CD4-positive, CD25-positive, alpha-beta regulatory T cell (primary cell): ENCODE measurements at regions not wholly inside any gene's neighbourhood (a gene's known extent, or its start where the extent isn't known, plus 50 kb on each side); places are given as distances from the start of the nearest gene placed in this dataset.

Experiments used
- ATAC-seq, 2 donors: fragments of 150-1000 bp; cut with Tn5 transposase; one replicate each; pipeline ENCODE4 v1.10.0; 2021; ENCODE audit warnings: low read depth in 2 of 2, moderate number of reproducible peaks in 2 of 2, moderate library complexity in 1 of 2
- DNase-seq, 3 donors: peaks; one replicate each; pipeline versions ENCODE4 v3.0.0 to v3.0.0-alpha.2; 2012 to 2022; ENCODE audit warnings: mixed read lengths in 1 of 3
- H3K27ac ChIP-seq: one replicate; pipeline ENCODE4 v1.7.0; 2013; ENCODE audit warnings: mild to moderate bottlenecking, low read length; ENCODE audit not compliant: insufficient read depth, poor library complexity, severe bottlenecking
- H3K27me3 ChIP-seq: one replicate; pipeline ENCODE4 v1.7.0; 2013; ENCODE audit warnings: low read length; ENCODE audit not compliant: control insufficient read depth, insufficient read depth
- H3K36me3 ChIP-seq: one replicate; pipeline ENCODE4 v1.7.0; 2013; ENCODE audit warnings: mild to moderate bottlenecking, low read length, moderate library complexity; ENCODE audit not compliant: control insufficient read depth, insufficient read depth
- H3K4me1 ChIP-seq: 2 replicates; pipeline ENCODE4 v1.7.0; 2013; ENCODE audit warnings: mild to moderate bottlenecking, low read length; ENCODE audit not compliant: insufficient read depth, control insufficient read depth, poor library complexity, severe bottlenecking
- H3K4me3 ChIP-seq: one replicate; pipeline ENCODE4 v1.7.0; 2013; ENCODE audit warnings: low read depth, mild to moderate bottlenecking, low read length, moderate library complexity
- H3K9me3 ChIP-seq, 2 experiments: 1 replicate in 1 of 2; 2 replicates in 1 of 2; pipeline ENCODE4 v1.7.0; 2013; ENCODE audit warnings: low read length in 2 of 2, mild to moderate bottlenecking in 1 of 2, moderate library complexity in 1 of 2; ENCODE audit not compliant: control insufficient read depth in 2 of 2
- H3K27ac Mint-ChIP-seq, 3 donors: one replicate each; pipeline ENCODE4 v1.8.0; 2020 to 2022; ENCODE audit warnings: mild to moderate bottlenecking in 3 of 3, mixed read lengths in 3 of 3, moderate library complexity in 2 of 3
- H3K27me3 Mint-ChIP-seq: one replicate; pipeline ENCODE4 v1.8.0; 2022; ENCODE audit warnings: mild to moderate bottlenecking, mixed read lengths
- H3K36me3 Mint-ChIP-seq: one replicate; pipeline ENCODE4 v1.8.0; 2020; ENCODE audit warnings: mixed read lengths
- H3K4me1 Mint-ChIP-seq, 4 donors: one replicate each; pipeline ENCODE4 v1.8.0; 2020 to 2022; ENCODE audit warnings: mixed read lengths in 4 of 4, mild to moderate bottlenecking in 1 of 4
- H3K4me3 Mint-ChIP-seq, 4 donors: one replicate each; pipeline ENCODE4 v1.8.0; 2020 to 2022; ENCODE audit warnings: mild to moderate bottlenecking in 4 of 4, mixed read lengths in 4 of 4, moderate library complexity in 3 of 4
- H3K9me3 Mint-ChIP-seq, 7 donors: one replicate each; pipeline ENCODE4 v1.8.0; 2020 to 2022; ENCODE audit warnings: mixed read lengths in 7 of 7, mild to moderate bottlenecking in 3 of 7, moderate library complexity in 2 of 7

DNA sequence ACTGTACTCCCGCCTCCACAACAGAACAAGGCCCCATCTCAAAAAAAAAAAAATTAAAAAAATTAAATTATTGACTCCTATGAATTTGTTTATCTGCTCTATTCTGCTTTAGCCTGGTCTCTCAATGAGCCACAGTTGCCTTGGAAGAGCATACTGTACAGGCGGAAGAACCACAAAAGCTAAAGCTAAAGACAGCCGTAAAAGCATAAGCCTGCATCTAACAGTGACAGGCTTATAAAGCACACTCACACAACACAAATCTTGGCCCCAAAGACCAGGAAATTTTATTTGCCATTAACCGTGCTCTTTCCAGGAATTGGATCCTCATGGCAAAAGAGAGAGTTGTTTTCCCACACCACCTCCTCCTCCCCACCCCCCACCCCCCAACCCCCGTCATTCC lies 53.5 kb upstream of the KLF3 start:
- H3K36me3 Mint-ChIP-seq = peaks cover 3% of the 10 kb centered on the region
- H3K36me3 ChIP-seq = no peaks in the 10 kb centered on the region
- H3K4me3 Mint-ChIP-seq = no peak overlapping the region
- peaks cover 10% of the 10 kb centered on the region for H3K4me1 ChIP-seq
- H3K27ac Mint-ChIP-seq = peak overlapping the region in 1 of 3 donors; percentile 19
- H3K9me3 ChIP-seq = no peaks in the 10 kb centered on the region
- ATAC-seq = no peak
- H3K9me3 Mint-ChIP-seq = no peaks in the 10 kb centered on the region
- no peak overlapping the region for H3K4me3 ChIP-seq
- DNase-seq = no peak
- H3K27me3 Mint-ChIP-seq = no peaks in the 10 kb centered on the region
- peaks cover 7 to 48% (median 26%) of the 10 kb centered on the region in 4 donors for H3K4me1 Mint-ChIP-seq
- no peaks in the 10 kb centered on the region for H3K27me3 ChIP-seq
- H3K27ac ChIP-seq = no peak overlapping the region

DNA sequence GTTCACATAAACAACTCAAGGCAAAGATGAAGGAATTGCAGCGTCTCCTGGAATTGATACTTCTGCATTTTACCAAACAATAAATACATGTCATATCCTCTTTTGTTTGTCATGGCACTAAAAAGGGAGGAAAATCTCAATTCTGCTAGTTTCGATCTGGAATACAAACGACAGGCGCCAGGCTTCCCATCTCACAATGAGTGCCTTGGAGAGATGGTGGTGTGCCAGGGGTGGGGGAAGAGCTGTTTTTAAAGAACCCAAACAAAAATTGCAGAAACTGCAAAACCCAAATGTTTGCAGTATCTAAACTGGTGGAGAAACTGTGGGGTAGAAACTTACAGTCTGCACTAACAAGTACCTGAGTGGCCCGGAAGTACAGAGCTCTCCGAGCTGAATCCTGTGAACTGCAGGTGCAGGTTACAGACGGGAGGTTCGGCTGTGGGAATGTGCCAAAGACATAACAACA lies 53.0 kb upstream of the KLF3 start:
- Histone ChIP-seq H3K4me3 (no peak overlapping the region), H3K4me1 (peaks cover 10% of the 10 kb centered on the region), H3K9me3 (no peaks in the 10 kb centered on the region), H3K27me3 (no peaks in the 10 kb centered on the region), H3K27ac (no peak overlapping the region), H3K36me3 (no peaks in the 10 kb centered on the region)
- peak overlapping the region in 1 of 3 donors; percentile 19 for H3K27ac Mint-ChIP-seq
- H3K4me1 Mint-ChIP-seq = peaks cover 7 to 47% (median 24%) of the 10 kb centered on the region in 4 donors
- DNase-seq (no peak), ATAC-seq (no peak)
- H3K9me3 Mint-ChIP-seq = peaks cover 0 to 2% (median 0%) of the 10 kb centered on the region in 7 donors
- H3K27me3 Mint-ChIP-seq = no peaks in the 10 kb centered on the region
- H3K4me3 Mint-ChIP-seq = no peak overlapping the region
- peaks cover 3% of the 10 kb centered on the region for H3K36me3 Mint-ChIP-seq

DNA sequence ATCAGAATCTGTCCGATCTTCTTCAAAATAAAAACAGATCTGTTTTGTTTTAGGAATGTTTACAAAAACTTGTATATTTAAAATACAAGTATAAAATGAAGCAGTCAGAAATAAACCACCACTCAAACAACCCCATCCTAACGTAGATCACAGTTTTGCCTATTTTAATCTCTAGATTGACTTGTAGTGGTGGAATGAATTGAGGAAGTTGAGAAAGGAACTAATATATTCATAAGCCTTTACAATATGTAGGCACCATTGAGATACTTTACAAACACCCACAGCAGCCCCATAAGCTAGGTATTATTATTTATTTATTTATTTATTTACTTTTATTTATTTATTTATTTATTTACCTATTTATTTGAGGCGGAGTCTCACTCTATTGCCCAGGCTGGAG lies 52.3 kb upstream of the KLF3 start:
- Mint-ChIP-seq H3K27me3 (no peaks in the 10 kb centered on the region), H3K9me3 (peaks cover 0 to 3% (median 0%) of the 10 kb centered on the region in 7 donors), H3K4me3 (no peak overlapping the region), H3K4me1 (peaks cover 11 to 42% (median 24%) of the 10 kb centered on the region in 4 donors), H3K27ac (no peak overlapping the region), H3K36me3 (peaks cover 3% of the 10 kb centered on the region)
- Histone ChIP-seq H3K4me1 (peaks cover 10% of the 10 kb centered on the region), H3K36me3 (no peaks in the 10 kb centered on the region), H3K9me3 (no peaks in the 10 kb centered on the region), H3K4me3 (no peak overlapping the region), H3K27me3 (no peaks in the 10 kb centered on the region), H3K27ac (no peak overlapping the region)
- no peak for DNase-seq
- no peak for ATAC-seq

DNA sequence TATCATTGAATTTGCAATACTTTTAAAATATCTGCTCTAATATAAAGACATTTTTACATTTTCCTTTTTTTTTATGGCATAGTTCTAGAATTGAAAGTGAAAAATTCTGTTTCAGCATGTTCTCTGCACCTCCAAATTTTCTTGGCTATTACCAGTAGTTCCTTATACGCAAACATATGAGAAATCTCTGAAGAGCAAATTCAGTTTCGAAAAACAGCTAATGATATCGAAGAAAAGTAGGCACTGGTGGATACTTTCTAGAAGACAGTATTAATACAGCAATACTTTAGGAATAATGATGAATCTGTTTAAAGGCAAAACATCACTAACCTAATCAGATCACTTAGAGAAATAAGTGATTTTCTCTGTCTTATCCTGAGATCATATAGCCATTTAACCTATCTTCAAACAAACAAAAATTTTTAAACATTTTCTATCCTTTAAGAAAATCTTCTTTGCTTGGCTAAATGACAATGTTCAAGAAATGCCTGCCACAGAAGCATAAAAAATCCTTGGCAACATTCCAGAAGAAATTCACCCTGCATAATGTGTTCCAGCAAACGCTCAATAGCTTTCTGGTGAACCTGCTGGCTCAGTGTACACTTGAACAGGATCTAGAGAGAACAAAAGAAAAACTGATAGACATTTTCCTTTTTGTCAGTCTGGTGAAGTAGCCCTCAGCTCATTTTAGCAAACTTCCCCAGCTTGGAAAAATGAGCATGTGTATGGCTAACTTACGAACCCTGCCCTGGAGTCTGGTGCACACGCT lies 51.2 kb upstream of the KLF3 start:
- Histone ChIP-seq H3K4me3 (no peak overlapping the region), H3K27ac (no peak overlapping the region), H3K36me3 (no peaks in the 10 kb centered on the region), H3K4me1 (peaks cover 10% of the 10 kb centered on the region), H3K9me3 (no peaks in the 10 kb centered on the region), H3K27me3 (no peaks in the 10 kb centered on the region)
- Mint-ChIP-seq H3K9me3 (peaks cover 0 to 3% (median 0%) of the 10 kb centered on the region in 7 donors), H3K27ac (no peak overlapping the region), H3K4me1 (peaks cover 13 to 39% (median 25%) of the 10 kb centered on the region in 4 donors), H3K4me3 (no peak overlapping the region), H3K27me3 (no peaks in the 10 kb centered on the region), H3K36me3 (peaks cover 3% of the 10 kb centered on the region)
- DNase-seq = no peak
- no peak for ATAC-seq
